ENCODE measurements at regions not wholly inside any gene's neighbourhood (a gene's known extent, or its start where the extent isn't known, plus 50 kb on each side); places are given as distances from the start of the nearest gene placed in this dataset.
"Not testable (repeated sequence)": the region's sequence is repeated elsewhere in the genome, so short reads cannot be mapped to it uniquely, and the experiment has no call there.

- no peak for DNase-seq
Observed at GRCh38 chr2:72031346-72032110, 116.1 kb downstream of the CYP26B1 start.

GRCh38 chr2:72028996-72029395 is 118.7 kb downstream of the CYP26B1 start:
- DNase-seq = no peak

GRCh38 chr2:72028351-72028995 is 119.2 kb downstream of the CYP26B1 start:
- DNase-seq = no peak

GRCh38 chr2:72027426-72028161 is 120.1 kb downstream of the CYP26B1 start:
- no peak for DNase-seq

GRCh38 chr2:72026819-72027425 is 120.7 kb downstream of the CYP26B1 start:
- no peak for DNase-seq

- no peak for DNase-seq
Observed at GRCh38 chr2:72024451-72025175, 123.0 kb downstream of the CYP26B1 start.

GRCh38 chr2:72023678-72024390 is 123.8 kb downstream of the CYP26B1 start:
- DNase-seq = no peak

GRCh38 chr2:72021371-72021770 is 126.3 kb downstream of the CYP26B1 start:
- DNase-seq = not testable (repeated sequence)

GRCh38 chr2:72015266-72015665 is 132.4 kb downstream of the CYP26B1 start:
- no peak for DNase-seq

- no peak for DNase-seq
Observed at GRCh38 chr2:72014831-72015230, 132.8 kb downstream of the CYP26B1 start.

GRCh38 chr2:72013726-72014125 is 133.9 kb downstream of the CYP26B1 start:
- DNase-seq = no peak

GRCh38 chr2:72012886-72013574 is 134.6 kb downstream of the CYP26B1 start:
- DNase-seq = no peak

GRCh38 chr2:72011791-72012190 is 135.9 kb downstream of the CYP26B1 start:
- no peak for DNase-seq

GRCh38 chr2:72011370-72011689 is 136.3 kb downstream of the CYP26B1 start:
- DNase-seq = no peak

GRCh38 chr2:72010647-72011369 is 136.9 kb downstream of the CYP26B1 start:
- DNase-seq = no peak

GRCh38 chr2:72008608-72009007 is 139.1 kb downstream of the CYP26B1 start:
- DNase-seq = no peak

- DNase-seq = no peak
Observed at GRCh38 chr2:72007402-72007801, 140.3 kb downstream of the CYP26B1 start.

- no peak for DNase-seq
Observed at GRCh38 chr2:72006188-72006736, 141.4 kb downstream of the CYP26B1 start.

- no peak for DNase-seq
Observed at GRCh38 chr2:72004976-72005375, 142.7 kb downstream of the CYP26B1 start.

GRCh38 chr2:72004201-72004915 is 143.3 kb downstream of the CYP26B1 start:
- no peak for DNase-seq

Measured in RPMI8226 (cell line).